LoVo (cell line): ENCODE measurements at regions not wholly inside any gene's neighbourhood (a gene's known extent, or its start where the extent isn't known, plus 50 kb on each side); places are given as distances from the start of the nearest gene placed in this dataset.
"Not testable (repeated sequence)": the region's sequence is repeated elsewhere in the genome, so short reads cannot be mapped to it uniquely, and the experiment has no call there.

Experiments
- DNase-seq: peaks from one replicate; pipeline ENCODE4 v3.0.0-alpha.2; 2016; ENCODE audit warnings: low spot score

DNA sequence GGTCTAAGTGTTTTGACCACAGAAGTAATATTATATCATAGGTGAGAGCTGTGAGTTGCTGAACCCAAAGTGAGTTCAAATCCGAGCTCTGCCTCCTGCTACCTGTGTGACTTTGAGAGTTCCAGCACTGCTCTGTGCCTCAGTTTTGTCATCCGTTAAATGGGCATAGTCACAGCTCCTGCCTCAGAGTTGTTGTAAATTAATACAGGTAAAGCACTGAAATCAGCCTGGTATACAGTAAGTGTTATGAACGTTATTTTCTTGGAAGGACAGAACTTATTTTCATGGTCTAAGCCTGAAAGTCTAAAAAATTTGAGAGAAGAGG lies 65.4 kb upstream of the ZNF195 start:
- not testable (repeated sequence) for DNase-seq

DNA sequence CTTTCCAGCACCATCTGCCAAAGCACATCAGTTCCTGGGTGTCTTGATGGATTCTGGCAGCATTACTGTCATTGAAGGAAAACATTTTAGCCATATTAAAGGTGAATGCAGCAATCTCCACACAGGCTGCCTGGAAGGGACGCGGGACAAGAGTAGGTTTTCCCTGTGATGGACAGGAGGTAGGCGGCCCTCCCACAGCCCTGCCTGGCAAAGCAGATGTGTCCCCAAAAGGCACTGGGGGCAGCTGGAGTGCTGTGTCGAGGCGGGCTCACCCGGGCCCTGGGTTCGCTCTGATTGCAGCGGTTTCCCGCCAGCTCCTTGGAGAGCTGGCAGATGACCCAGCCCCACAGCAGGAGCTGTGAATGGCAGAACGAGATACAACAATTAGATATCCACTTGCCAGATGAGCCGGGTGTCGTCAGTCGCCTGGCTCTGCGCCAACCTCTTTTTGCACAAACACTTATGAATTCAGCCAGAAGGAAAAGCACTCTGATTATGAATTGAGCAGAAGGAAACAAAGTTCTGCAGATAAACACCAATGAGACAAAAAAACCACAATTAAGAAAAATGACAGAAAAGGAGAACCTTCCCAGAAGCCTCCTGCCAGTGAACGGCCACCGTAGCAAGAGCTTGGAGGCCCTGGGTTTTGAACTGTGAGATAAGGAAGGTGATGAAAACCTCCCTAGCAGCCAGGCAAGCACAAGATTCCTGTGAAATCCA lies 64.9 kb upstream of the ZNF195 start:
- DNase-seq, result not testable (repeated sequence)

DNA sequence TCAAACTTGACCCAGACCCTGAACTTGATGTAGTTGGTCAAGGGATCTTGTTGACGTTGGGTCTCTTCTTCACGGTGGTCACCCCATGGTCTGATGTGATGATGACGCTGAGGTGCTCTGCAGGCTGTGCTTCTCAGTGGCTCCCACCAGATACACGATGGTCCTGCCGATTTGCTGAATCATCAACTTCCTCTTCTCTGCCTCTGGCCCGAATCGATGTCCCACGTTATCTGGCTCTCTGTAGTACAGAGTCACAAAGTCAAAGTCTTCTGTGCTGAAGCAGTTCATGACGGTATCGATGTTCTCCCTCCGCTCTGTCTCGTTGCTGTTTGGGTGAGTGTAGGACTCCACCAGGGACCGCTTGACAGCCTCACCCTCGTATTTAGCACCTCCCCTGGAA lies 58.5 kb upstream of the ZNF195 start:
- not testable (repeated sequence) for DNase-seq

DNA sequence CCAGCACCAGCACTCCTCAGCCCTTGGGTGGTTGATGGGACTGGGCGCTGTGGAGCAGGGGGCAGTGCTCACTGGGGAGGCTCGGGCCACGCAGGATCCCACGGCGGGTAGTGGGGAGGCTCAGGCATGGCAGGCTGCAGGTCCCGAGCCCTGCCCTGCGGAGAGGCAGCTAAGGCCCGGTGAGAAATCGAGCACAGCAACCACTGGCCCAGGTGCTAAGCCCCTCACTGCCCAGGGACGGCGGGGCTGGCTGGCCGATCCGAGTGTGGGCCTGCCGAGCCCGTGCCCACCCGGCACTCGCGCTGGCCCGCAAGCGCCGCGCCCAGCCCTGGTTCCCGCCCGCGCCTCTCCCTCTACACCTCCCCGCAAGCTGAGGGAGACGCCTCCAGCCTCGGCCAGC lies 56.0 kb upstream of the ZNF195 start:
- no peak for DNase-seq

DNA sequence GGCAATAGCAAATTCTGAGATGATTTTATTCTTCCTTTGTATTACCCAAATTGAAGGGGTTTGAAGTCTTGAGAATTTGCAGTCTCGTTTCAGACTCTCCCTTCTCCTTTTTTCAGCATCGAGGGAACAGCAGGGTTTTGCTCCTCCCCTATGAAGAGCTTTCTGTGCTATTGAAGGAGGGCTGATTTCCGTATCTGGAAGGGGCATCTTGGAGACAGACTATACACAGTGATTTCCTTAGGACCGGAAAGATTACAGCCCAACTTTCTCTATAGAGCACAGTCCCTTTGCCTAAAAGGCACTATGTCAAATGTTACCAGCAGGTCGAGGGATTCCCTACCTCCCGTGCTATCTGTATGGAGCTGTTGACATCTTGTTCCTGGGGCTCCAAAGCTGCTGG lies 50.2 kb upstream of the ZNF195 start:
- DNase-seq, result not testable (repeated sequence)
